Ovary (tissue), 7 donors: ENCODE measurements at regions not wholly inside any gene's neighbourhood (a gene's known extent, or its start where the extent isn't known, plus 50 kb on each side); places are given as distances from the start of the nearest gene placed in this dataset.

Source experiments
- DNase-seq, 5 donors: peaks; one replicate each; pipeline ENCODE4 v3.0.0-alpha.2; 2019 to 2020
- H3K27ac ChIP-seq, 2 donors: fragments of 200-600 bp; one replicate each; pipeline versions ENCODE4 v1.5.1 to v1.8.0; 2019 to 2022
- H3K27me3 ChIP-seq: fragments of 200-600 bp; one replicate; pipeline ENCODE4 v1.8.0; 2022
- H3K36me3 ChIP-seq: fragments of 200-600 bp; sonication (generic); one replicate; pipeline ENCODE4 v1.5.1; 2019
- H3K4me1 ChIP-seq: one replicate; pipeline ENCODE4 v1.8.1; 2013; ENCODE audit warnings: mild to moderate bottlenecking, moderate library complexity; ENCODE audit not compliant: insufficient read depth
- H3K4me3 ChIP-seq: fragments of 200-600 bp; sonication (generic); one replicate; pipeline ENCODE4 v1.5.1; 2017
- H3K9me3 ChIP-seq, 2 donors: fragments of 200-600 bp in 1 of 2; sonication (generic) in 1 of 2; one replicate each; pipeline versions ENCODE4 v1.5.1 to v1.8.1; 2013 to 2019; ENCODE audit warnings: mild to moderate bottlenecking in 1 of 2, moderate library complexity in 1 of 2
- CTCF ChIP-seq, 3 donors: fragments of 450-650 bp in 2 of 3; fragments of 200-600 bp in 1 of 3; IDR thresholded peaks; one replicate each; pipeline versions ENCODE4 v1.5.1 to v1.8.0; 2016 to 2022; ENCODE audit warnings: antibody characterized with exemption in 3 of 3, mild to moderate bottlenecking in 1 of 3
- EP300 ChIP-seq: sonication (generic); formaldehyde crosslinking; IDR thresholded peaks from one replicate; pipeline ENCODE4 v1.6.1; 2017; ENCODE audit warnings: antibody characterized with exemption
- POLR2A ChIP-seq: fragments of 450-650 bp; IDR thresholded peaks from one replicate; pipeline ENCODE4 v1.6.1; 2017; ENCODE audit warnings: antibody characterized with exemption, mild to moderate bottlenecking, moderate library complexity
- WGBS, 3 donors: extraction: QIAGEN DNeasy Blood & Tissue Kit in 1 of 3; methylation state at CpG; one replicate each; pipeline versions ENCODE4 v1.1.5 to v1.1.7; 2013 to 2017; 5-methylcytosine and 5-hydroxymethylcytosine counted together
- intact Hi-C, 4 donors: fragments of 100-400 bp; cut with DNase I; formaldehyde crosslinking; loops; one replicate each; pipeline versions ENCODE4 v1.11.0 to v1.15.1; 2022 to 2023
- donor health status: DM: no; HTN: no; CAD: no; lungs with moderate emphysema.
- donor health status: DM: no; HTN: no; CAD: no.
- donor health status: Bipolar disorder and iron deficiency.
- donor health status: DM: no; HTN: no; CAD: no.
- donor health status: DM: yes; HTN: yes; CAD: no.

GRCh38 chr12:115473257-115473956 lies 789.4 kb upstream of the TBX3 start:
- H3K27ac ChIP-seq, result no peak overlapping the region
- no peaks in the 10 kb centered on the region for H3K9me3 ChIP-seq
- no peaks in the 10 kb centered on the region for H3K36me3 ChIP-seq
- H3K4me3 ChIP-seq, result no peak overlapping the region
- TF ChIP-seq CTCF (IDR thresholded peaks at IDR 0.05) (no peak), POLR2A (no peak), EP300 (no peak)
- no peak for DNase-seq
- intact Hi-C loops, result no loop called here
- H3K4me1 ChIP-seq, result no peaks in the 10 kb centered on the region
- 76 to 82% (median 77%) methylated on average over 7 of the region's 7 CpGs for WGBS, 3 donors
- no peaks in the 10 kb centered on the region for H3K27me3 ChIP-seq

DNA sequence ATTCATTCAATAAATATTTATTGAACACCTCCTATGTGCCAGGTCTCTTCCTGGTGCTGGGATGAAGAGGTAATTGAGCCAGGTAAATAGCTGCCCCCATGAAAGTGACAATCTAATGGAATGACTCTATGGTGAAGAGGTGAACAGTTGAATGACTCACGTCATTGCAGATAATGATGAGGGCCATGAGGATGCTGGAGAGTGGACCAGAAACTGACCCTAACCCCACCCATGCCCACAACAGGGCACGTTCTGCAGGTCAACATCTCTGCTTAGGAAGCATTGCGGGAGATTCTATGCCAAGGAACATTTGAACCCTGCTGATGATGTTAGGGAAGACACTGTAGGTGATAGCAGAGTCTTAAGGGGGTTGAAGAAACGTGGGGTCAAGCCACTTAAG lies 788.9 kb upstream of the TBX3 start:
- TF ChIP-seq POLR2A, result no peak
- TF ChIP-seq CTCF (IDR thresholded peaks at IDR 0.05), result no peak
- no peaks in the 10 kb centered on the region for H3K9me3 ChIP-seq
- intact Hi-C loops, result no loop called here
- DNase-seq, result no peak
- H3K27ac ChIP-seq, result no peak overlapping the region
- 86 to 92% (median 88%) methylated on average over 4 of the region's 4 CpGs for WGBS, 3 donors
- no peaks in the 10 kb centered on the region for H3K36me3 ChIP-seq
- no peaks in the 10 kb centered on the region for H3K4me1 ChIP-seq
- H3K27me3 ChIP-seq, result no peaks in the 10 kb centered on the region
- H3K4me3 ChIP-seq, result no peak overlapping the region

DNA sequence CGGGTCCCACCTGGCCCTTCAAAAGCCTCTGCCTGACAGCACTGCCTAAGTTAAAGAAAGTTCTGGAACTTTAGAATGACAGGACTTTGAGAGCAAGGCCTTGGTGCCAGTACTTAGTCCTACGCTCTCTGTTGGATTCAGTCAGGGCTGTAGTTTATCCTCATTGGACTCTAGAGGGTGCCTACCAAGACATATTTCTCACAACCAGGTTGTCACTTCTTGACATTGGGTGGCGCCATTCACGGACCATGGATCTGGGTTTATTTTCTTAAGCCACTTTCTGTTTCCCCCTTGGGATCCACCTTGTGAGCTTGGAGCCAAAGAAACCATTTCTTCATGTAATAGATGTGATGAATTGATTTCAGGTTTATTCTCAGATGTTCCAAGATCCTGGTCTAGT lies 787.0 kb upstream of the TBX3 start:
- TF ChIP-seq EP300 (no peak), POLR2A (no peak)
- no peak for DNase-seq
- WGBS, 3 donors, result 82 to 93% (median 84%) methylated on average over 4 of the region's 4 CpGs
- H3K4me3 ChIP-seq, result no peak overlapping the region
- intact Hi-C loops, result no loop called here
- H3K36me3 ChIP-seq, result no peaks in the 10 kb centered on the region
- H3K9me3 ChIP-seq, result no peaks in the 10 kb centered on the region
- H3K4me1 ChIP-seq, result no peaks in the 10 kb centered on the region
- H3K27me3 ChIP-seq, result no peaks in the 10 kb centered on the region
- H3K27ac ChIP-seq, result no peak overlapping the region

DNA sequence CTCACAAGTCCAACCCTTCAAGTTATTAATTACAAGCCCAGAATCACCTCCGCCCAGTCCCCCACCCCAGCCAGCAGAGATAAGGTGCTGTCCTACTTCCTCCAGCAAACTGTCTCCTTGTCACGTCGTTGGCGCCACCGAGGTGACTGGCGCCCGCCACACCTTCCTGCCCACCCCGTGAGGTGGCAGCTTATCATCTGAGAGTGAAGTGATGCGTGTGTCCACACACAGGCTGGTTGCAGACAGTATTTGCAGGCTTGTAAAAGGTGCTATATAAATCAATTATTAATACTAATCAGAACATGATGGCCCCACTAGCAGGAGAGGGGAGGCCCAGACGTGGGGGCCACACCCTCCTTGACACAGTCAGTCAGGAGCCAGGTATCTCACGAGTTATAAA lies 786.6 kb upstream of the TBX3 start:
- no peak overlapping the region for H3K27ac ChIP-seq
- intact Hi-C loops, result no loop called here

More for the DNA sequence above, 786.6 kb upstream of the TBX3 start:
- no peaks in the 10 kb centered on the region for H3K36me3 ChIP-seq
- H3K27me3 ChIP-seq, result no peaks in the 10 kb centered on the region
- H3K4me1 ChIP-seq, result no peaks in the 10 kb centered on the region
- DNase-seq, result no peak
- WGBS, 3 donors, result 87 to 90% (median 89%) methylated on average over 11 of the region's 11 CpGs
- no peak overlapping the region for H3K4me3 ChIP-seq
- no peak for TF ChIP-seq CTCF (IDR thresholded peaks at IDR 0.05)
- no peak for TF ChIP-seq EP300
- no peak for TF ChIP-seq POLR2A
- H3K9me3 ChIP-seq, result no peaks in the 10 kb centered on the region
